Inferior parietal cortex (tissue), 1 donor: ENCODE measurements at regions not wholly inside any gene's neighbourhood (a gene's known extent, or its start where the extent isn't known, plus 50 kb on each side); places are given as distances from the start of the nearest gene placed in this dataset.

Experiments
- DNase-seq: peaks from one replicate; pipeline ENCODE4 v3.0.0-alpha.2; 2016; ENCODE audit errors: extremely low spot score

DNA sequence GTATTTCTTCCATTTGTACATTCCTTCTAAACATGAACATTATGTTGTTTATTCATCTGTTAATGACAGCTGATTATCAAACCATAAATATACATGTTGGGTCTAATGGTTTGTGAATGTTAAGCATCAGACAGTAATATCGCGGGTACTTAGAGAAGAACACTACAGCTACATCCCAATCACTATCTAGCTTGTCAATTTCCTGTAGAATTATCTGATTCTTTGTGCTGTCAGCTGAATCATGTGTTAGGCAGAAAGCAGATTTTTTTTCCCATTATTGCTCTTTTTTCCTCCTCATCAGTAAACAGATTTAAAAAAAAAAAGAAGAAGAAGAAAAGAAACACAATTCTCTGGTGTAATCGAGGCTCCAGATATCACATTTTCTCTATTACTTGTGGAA, 183.6 kb upstream of the CTBP2 start:
- no peak for DNase-seq

DNA sequence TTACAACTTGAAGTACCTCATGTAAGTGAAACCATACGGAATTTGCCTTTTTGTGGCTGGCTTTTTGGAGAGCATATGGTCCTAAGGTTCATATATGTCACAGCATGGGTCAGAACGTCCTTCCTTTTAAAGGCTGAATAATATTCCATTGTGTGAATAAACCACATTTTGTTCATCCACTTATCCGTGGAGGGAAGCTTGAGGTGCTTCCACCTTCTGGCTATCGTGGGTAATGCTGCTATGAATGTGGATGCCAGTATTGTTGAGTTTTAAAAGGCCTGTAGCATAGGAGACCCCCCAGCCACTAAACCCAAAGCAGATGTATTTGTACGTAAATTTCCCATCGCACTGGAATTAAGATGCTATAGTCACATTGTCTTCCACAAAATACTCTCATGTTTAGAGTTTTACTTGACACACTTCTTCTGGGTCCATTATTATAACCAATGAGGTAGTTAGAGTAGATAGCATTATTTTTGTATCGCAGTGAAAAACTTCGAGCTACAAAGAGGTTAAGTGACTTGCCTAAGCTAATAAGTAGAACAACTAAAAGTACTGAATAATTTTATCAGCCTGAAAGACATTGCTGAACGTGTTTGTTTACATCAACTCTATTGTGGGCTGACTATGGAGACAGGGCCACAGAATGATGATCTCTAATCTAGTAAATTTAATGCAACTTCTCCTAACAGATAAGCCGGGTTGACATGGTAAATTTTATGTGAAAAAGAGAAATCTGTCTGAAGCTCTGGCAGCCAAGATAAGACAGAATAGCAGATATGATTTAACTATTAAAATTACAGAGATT, 183.0 kb upstream of the CTBP2 start:
- DNase-seq = peak; percentile 2

DNA sequence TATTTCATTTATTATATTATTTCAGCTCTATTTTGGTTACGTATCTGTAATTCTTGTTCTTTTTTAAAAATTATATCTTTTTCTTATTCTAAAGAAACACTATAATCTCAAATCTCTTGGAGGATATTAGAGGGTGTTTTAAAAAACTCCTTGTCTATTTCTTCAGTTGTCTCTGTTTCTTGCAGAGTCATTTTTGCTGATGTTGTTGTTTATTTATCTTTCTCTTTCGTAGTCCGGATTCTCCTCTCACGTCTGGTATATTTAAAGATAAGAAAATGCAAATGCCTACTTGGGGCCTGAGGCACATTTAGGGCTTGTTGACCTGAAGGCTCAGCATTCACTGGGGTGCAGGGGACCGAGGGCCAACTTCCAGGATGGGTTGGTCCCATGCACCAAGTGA, 181.2 kb upstream of the CTBP2 start:
- no peak for DNase-seq

- DNase-seq = no peak
Observed at GRCh38 chr10:125340903-125341302, 180.5 kb upstream of the CTBP2 start.

GRCh38 chr10:125337510-125337909, 177.1 kb upstream of the CTBP2 start:
- DNase-seq = no peak

DNA sequence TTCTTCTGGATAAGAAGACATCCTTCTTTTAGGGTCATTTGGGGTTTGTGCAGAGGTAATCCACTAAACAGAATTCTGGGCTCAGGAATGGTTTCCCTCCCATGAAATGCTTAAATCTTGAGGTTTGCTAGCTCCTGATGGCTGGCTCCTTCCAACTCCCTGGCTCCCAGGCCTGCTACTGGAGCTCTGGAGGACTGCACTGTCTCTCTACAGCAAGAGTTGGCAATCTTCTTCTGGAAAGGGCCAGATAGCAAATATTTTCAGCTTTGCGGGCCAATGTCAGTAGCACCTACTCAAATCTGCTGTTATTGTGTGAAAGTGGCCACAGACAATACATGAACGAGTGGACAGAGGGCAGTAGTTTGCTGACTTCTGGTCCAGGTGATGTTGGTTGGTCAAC, 174.2 kb upstream of the CTBP2 start:
- no peak for DNase-seq

DNA sequence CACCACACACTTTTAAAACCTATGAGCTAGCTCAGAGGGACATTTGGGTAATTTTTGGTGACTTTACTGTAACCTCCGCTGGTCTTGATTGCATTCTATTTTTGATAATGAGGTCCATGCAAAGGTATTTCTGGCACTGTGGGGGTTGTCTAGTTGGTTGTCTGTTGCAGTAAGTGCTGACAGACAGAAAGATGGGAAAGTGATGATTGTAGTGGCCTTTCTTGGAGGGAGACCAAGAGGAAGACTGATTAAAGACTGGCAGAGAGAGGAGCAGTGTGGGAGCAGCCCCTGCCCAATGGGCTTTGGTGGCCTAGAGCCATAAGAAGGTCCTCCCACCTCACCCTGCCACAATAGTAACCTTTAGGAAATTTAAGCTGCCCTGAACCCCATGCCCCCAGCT, 173.4 kb upstream of the CTBP2 start:
- no peak for DNase-seq

DNA sequence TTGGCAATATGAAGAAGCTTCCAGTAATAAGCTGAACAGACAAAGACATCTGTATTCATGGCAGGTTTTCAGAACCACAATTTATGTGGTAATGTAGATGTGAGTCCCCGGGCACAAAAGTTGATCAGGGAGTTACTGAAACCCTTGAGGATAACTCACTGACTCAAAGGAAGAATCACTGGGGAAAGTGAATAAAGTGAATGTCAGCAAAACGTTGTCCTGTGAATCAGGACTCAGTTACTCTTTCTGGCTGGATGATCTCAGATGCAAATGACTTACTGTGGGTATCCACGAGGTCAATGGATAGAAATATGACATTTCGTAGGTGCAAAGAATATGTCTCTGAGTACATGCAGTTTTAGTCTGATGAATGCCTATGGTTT, 172.8 kb upstream of the CTBP2 start:
- DNase-seq = no peak

DNA sequence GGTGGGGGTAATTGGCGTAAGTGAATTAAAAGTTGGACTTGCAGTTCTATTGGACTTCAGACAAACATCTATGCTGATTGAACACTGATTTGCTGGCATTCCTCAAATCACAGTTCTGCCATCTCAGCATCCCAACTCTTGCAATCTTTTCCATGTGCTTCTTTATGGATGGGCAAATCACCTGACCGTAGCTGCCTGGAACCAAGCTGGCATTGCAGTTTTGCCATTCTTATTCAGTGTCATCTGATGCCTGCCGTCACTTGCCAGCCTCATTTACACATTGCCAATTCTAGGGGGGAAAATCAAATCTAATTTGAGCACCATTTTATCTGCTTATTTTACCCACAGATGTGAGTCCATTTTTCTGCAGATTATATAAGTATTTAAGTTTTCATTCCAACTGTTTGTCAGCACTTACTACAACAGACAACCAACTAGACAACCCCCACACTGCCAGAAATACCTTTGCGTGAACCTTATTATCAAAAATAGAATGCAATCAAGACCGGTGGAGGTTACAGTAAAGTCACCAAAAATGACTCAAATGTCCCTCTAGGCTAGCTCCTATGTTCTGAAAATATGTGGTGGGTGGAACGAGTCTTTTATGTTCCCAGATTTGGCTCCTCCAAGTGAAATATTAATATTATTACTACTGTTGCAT, 172.3 kb upstream of the CTBP2 start:
- no peak for DNase-seq

- no peak for DNase-seq
Observed at GRCh38 chr10:125331056-125331455, 170.7 kb upstream of the CTBP2 start.

DNA sequence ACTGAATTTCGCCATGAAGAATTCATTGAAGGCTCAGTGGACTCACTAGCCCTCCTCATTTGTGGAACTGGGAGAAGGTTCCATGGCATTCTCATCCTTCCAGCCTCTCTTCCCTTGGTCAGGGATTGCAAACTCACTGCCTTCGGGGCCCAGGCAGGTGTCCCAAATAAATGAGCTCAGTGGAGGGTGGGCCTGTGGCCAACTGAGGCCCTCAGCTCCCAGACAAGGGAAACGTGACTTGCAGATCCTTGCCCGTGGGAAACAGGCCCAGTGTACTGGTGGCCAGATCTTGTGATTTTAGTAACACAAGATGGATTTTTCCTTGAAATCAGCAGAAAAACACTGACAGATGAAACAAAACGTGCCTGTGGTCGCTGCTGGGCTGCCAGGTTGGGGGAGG, 168.7 kb upstream of the CTBP2 start:
- DNase-seq = no peak

GRCh38 chr10:125325326-125325725, 165.0 kb upstream of the CTBP2 start:
- no peak for DNase-seq

DNA sequence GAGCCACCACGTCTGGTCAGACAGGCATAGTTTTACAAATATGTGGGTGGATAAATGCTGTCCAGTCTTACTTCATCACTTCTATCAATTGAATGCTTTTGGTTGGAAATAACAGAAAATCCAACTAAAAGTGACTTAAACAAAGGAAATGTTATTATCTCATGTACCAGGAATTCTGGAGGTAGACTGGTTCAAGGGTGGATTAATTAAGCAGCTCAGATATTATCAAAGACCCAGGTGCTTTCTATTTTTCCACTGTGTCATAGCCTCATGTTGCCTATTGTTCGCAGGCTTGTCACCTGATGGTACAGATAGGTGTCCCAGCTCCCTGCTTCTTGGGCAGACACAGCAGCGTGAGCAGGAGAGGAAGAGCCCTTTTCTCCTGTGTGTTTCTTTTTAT, 156.1 kb upstream of the CTBP2 start:
- no peak for DNase-seq

- DNase-seq = no peak
Observed at GRCh38 chr10:125300937-125301336, 140.6 kb upstream of the CTBP2 start.

- DNase-seq = no peak
Observed at GRCh38 chr10:125299461-125299860, 139.1 kb upstream of the CTBP2 start.

DNA sequence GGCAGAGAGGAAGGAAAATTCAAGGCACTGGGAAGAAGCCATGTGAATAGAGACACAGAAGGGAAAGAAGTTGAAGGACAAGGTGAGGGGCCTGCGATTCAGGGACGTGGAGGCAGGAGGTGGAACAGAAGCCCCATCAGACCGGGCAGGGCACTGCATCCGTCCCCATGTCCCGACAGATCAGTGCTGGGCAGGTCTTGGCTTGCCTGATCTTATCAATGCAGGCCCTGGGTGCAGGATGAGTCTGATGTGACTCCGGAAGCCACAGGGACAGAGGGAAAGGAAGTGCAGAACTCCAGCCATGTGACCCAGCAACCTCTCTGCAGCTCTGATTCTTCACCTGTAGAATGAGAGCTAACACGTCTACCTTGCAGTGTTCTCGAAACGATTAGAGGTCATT, 136.2 kb upstream of the CTBP2 start:
- no peak for DNase-seq

DNA sequence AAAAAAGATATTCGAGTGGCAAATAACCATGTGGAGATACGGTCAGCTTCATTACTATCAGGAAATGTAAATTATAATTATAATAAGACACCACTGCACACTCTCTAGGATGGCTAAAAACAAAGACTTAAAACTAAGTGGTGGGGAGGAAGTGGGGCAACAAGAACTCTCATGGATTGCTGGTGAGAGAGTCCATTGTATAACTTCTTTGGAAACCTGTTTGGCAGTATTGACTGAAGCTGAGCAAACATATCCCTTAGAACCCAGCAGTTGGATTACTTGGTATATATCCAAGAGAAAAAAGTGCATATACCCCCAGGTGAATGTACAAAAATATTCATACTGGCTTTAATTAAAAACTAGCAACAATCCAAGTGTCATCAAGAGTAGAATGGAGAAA, 133.7 kb upstream of the CTBP2 start:
- DNase-seq = no peak

DNA sequence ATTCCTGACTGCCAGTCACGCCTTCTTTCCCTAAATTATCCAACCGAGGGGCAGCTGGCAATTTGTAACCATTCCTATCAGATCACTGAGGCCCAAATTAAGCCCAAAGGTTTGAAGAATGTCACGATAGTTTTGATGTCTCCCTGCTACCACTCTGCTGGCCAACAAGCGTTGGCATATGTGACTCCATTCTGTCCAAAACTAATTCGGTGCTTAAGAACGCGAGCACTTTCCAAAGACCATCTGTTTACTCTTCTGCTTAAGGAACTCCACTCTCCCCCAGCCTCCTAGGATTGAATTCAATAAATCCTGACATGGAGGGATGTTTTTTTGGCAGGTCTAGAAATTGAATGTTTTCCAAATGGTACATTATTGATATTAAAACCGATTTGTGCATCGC, 131.5 kb upstream of the CTBP2 start:
- no peak for DNase-seq

DNA sequence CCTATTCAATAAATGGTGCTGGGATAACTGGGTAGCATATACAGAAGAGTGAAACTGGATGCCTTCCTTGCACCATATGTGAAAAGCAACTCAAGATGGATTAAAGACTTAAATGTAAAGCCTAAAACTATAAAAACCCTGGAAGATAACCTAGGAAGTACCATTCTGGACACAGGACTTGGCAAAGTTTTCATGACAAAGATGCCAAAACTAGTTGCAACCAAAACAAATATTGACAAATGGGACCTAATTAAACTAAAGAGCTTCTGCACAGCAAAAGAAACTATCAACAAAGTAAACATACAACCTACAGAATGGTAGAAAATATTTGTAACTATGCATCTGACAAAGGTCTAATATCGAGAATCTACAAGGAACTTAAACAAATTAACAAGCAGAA, 129.1 kb upstream of the CTBP2 start:
- DNase-seq = no peak

- DNase-seq = no peak
Observed at GRCh38 chr10:125284875-125285597, 124.7 kb upstream of the CTBP2 start.

DNA sequence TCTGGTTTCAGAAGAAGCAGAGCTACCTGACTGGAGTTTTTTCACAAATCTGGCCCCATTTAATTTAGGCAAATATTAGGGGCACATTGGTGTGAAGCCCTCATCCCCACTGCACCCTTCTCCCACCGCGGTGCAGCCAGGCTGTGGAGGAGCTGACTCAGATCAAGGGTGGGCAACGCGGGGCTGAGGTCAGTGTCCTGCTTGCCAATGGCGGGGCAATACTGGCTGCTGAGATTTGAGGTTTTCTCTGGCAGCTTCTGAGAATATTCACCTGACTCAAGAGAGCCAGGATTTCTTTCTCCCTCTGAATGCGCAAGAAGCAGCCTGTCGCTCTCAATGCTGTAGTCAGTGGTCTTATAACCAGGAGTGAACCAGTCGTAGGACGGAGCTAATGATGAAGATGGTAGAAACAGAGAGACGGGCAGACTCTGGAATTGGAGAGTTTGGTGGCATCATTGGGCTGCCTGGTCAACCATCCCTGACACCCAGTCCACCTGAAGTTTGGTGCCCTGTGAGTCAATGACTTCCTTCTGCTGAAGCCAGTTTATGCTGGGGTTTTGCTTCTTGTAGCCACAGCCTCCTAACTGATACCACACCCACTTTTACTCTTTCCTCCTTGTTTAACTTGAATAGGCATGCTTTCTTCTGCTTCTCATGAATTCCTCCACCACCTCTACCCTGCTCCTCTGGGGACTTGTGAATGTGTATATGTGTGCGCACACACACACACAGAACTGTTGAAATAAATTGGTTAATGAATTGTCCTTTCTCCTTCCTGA, 123.7 kb upstream of the CTBP2 start:
- no peak for DNase-seq

GRCh38 chr10:125283191-125283835, 123.0 kb upstream of the CTBP2 start:
- DNase-seq = no peak
